ENCODE measurements at regions not wholly inside any gene's neighbourhood (a gene's known extent, or its start where the extent isn't known, plus 50 kb on each side); places are given as distances from the start of the nearest gene placed in this dataset.
"Not testable (repeated sequence)": the region's sequence is repeated elsewhere in the genome, so short reads cannot be mapped to it uniquely, and the experiment has no call there.

DNA sequence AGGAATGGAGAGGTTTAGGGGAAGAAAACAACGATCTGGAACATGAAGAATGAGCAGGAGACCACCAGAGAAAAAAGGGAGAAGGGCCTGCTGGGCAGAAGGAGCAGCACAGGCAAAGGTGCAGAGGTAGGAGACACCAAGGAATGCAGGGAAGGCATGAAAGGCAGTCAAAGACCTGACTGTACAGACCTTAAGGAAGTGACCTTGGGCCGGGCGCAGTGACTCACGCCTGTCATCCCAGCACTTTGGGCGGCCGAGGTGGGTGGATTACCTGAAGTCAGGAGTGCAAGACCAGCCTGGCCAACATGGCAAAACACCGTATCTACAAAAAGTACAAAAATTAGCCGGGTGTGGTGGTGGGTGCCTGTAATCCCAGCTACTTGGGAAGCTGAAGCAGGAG lies 157.7 kb upstream of the ATP10A start:
- DNase-seq, result no peak

GRCh38 chr15:26017665-26018064 lies 154.5 kb upstream of the ATP10A start:
- DNase-seq, result no peak

- DNase-seq, result no peak
These were observed 152.5 kb upstream of the ATP10A start for GRCh38 chr15:26015516-26016075.

DNA sequence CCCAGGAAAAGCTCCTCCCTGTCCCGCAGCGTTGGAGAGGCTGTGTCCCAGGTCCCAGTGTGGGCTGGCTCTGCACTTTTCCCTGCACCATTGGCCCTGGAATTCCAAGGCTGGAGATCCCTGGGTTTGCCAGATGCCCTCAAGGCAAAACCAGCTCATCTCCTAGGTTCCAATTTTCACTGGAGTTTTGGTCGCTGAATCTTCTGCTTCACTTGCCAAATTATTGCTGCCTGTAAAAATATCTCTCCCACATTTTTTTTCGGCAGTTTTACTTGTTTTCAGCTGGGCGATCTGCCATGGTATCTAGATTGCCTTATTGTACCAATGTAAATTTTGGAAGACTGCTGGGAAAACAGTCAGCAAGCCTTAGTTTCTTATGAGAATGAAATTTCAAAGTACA lies 150.9 kb upstream of the ATP10A start:
- no peak for DNase-seq

GRCh38 chr15:26011916-26012315 lies 148.8 kb upstream of the ATP10A start:
- no peak for DNase-seq

DNA sequence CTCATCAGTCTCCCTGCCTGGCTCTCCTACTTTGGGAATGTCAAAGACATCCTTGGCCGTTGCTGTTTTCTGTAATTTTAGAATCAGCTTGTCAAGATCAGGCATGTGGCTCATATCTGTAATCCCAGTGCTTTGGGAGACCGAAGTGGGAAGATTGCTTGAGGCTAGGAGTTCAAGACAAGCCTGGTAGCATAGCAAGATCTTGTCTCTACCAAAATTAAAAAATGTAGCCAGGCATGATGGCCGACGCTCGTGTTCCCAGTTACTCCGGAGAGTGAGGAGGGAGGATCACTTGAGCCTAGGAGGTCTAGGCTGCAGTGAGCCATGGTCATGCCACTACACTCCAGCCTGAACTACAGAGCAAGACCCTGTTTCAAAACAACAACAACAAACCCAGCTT lies 144.0 kb upstream of the ATP10A start:
- DNase-seq, result no peak

- DNase-seq, result no peak
These were observed 138.1 kb upstream of the ATP10A start for GRCh38 chr15:26001201-26001600.

GRCh38 chr15:25993506-25993905 lies 130.4 kb upstream of the ATP10A start:
- no peak for DNase-seq

GRCh38 chr15:25990220-25990619 lies 127.1 kb upstream of the ATP10A start:
- DNase-seq, result no peak

DNA sequence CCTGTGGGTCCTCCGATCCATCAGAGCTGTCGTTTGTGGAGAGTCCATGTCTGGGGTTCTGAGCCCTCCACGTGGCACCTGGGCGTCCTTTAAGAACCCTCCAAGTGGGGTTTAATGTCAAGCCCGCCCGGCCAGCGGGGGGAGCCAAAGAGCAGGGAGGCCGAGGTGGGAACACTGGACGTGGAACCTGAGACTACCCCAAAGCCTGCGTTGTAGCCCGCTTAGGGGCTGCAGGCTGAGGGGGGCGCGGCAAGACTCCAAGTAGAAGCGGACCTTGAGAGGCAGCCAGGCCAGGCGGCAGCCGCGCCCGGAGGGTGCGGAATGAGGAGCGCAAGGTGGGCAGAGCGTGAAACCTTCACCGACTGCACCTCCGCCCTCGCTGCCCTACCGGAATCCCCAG lies 126.2 kb upstream of the ATP10A start:
- no peak for DNase-seq

DNA sequence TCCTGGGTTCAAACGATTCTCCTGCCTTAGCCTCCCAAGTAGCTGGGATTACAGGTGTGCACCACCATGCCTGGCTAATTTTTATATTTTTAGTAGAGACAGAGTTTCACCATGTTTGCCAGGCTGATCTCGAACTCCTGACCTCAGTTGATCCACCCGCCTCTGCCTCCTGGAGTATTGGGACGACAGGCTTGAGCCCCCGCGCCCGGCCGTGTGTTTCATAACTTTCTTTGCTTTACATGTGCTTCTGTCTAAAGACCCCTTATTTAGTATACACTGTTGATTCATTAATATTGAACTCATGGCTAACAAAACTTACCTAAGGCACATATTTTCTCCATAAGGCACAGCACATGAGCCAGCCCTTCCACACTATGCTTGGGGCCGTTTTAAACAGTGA lies 125.6 kb upstream of the ATP10A start:
- not testable (repeated sequence) for DNase-seq

- no peak for DNase-seq
These were observed 124.5 kb upstream of the ATP10A start for GRCh38 chr15:25987638-25988037.

- no peak for DNase-seq
These were observed 122.0 kb upstream of the ATP10A start for GRCh38 chr15:25985165-25985564.

GRCh38 chr15:25982736-25983135 lies 119.6 kb upstream of the ATP10A start:
- no peak for DNase-seq

DNA sequence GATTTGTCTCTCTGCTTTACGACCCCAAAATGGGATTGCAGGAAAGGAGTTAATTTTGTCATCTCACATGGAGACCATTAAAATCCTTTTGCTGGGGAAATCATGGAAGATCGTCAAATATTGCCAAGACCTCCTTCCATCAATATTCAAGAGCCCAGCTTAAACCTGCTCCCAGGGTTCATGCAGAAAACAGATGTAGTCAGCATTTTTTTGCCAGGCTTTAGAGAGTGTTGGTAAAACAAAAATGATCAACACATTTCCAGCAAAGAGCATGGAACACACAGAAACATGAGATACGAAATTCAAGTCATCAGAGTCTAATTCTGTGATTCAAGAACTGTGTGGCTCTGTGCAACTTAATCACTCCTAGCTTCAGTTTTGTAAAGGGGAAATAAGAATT lies 118.0 kb upstream of the ATP10A start:
- DNase-seq, result no peak

GRCh38 chr15:25972141-25972675 lies 109.1 kb upstream of the ATP10A start:
- no peak for DNase-seq

DNA sequence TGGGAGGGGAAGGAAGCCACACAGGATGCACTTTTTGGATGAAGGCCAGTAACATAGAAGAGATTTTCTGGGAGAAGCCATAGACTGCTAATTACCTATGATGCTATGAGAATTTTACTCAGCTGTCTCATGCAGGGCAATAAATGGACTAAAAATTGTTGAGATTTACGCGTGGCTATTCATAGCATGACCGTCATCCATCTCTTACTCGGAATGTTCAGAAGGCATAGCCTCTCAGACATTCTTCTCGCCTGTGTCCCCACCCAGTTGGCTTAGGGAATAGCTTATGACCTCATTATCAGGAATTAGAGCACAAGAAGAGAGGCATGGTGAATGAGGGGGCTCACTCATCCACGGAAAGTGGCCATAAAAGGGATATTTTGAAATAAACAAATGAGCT lies 107.9 kb upstream of the ATP10A start:
- DNase-seq, result no peak

DNA sequence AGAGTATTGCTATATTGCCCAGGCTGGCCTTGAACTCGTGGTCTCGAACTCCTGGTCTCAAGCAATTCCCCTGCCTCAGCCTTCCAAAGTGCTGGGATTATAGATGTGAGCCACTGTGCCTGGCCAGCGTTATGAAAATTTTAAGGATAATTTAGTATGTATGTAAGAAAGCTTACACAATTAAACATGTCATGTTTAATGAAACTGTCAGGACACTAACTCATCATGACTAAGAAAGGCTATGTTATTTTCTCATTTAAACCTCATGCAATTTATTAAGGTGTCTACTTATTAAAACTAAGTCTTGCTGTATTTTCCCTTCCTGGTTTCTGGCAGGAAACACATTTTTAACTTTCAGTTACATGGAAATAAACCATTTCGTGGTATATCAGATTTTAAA lies 106.8 kb upstream of the ATP10A start:
- no peak for DNase-seq

- no peak for DNase-seq
These were observed 104.0 kb upstream of the ATP10A start for GRCh38 chr15:25967116-25967515.

- no peak for DNase-seq
These were observed 102.2 kb upstream of the ATP10A start for GRCh38 chr15:25965326-25965725.

GRCh38 chr15:25960273-25960672 lies 97.1 kb upstream of the ATP10A start:
- DNase-seq, result no peak

DNA sequence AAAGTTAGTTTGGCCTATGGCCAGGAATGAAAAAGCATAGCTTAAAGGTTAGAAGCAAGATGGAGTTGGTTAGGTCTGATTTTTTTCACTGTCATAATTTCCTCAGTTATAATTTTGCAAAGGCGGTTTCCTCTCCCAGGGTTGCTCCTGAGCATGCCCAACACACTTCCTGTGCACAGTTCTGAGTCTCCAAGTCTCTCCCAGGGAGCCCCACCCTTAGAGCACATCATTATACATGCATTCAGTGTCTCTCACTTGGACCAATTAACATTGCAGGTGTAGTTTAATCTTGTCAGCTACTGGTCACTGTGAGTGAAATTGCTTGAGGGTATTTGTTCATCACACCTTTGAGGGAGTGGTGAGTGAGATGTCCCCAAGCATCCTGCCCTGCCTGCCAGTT lies 96.0 kb upstream of the ATP10A start:
- no peak for DNase-seq

DNA sequence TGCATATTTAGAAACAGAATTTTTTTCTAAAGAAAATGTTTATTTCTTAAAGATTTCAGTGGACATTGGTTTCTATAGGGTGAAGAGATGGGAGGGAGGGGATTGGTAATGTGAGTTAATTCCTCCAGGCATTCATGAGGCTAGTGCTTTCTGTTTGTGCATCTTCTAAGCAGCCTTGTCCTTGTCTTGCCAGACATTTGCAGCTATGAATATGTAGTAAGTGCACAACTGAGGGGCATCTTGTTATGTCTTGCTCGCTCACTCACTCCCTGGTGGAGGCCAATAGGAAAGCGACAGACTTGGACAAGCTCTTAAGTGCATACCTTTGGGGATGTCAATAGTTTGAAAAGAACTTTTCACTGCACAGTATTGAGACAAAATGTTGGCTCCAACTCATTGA lies 92.5 kb upstream of the ATP10A start:
- no peak for DNase-seq

GRCh38 chr15:25954398-25954797 lies 91.3 kb upstream of the ATP10A start:
- DNase-seq, result no peak

- DNase-seq, result no peak
These were observed 86.9 kb upstream of the ATP10A start for GRCh38 chr15:25950014-25950413.
